Spleen (tissue), 7 donors: ENCODE measurements at regions not wholly inside any gene's neighbourhood (a gene's known extent, or its start where the extent isn't known, plus 50 kb on each side); places are given as distances from the start of the nearest gene placed in this dataset.

Source experiments
- CTCF ChIP-seq, 11 experiments: fragments of 200-600 bp in 7 of 11; fragments of 450-650 bp in 4 of 11; sonication (generic) in 4 of 11; IDR thresholded peaks in 8 of 11; conservative IDR thresholded peaks in 3 of 11; 1 replicate in 7 of 11; 2 replicates in 4 of 11; pipeline versions ENCODE4 v1.4.0 to v1.8.0; 2016 to 2021; ENCODE audit warnings: antibody characterized with exemption in 11 of 11, inconsistent platforms in 4 of 11, mild to moderate bottlenecking in 1 of 11
- POLR2A ChIP-seq, 3 donors: fragments of 450-650 bp; IDR thresholded peaks; one replicate each; pipeline ENCODE4 v1.5.1; 2017; ENCODE audit warnings: antibody characterized with exemption in 3 of 3, mild to moderate bottlenecking in 1 of 3
- donor health status: DM: no; HTN: no; CAD: no; lungs with moderate emphysema.
- donor health status: DM: no; HTN: no; CAD: no.
- donor health status: DM: no; HTN: no; CAD: no.

GRCh38 chr9:75197561-75197960 is 109.2 kb downstream of the OSTF1 start:
- no peak for TF ChIP-seq CTCF (IDR thresholded peaks at IDR 0.05 in 8 of 11, conservative IDR thresholded peaks at IDR 0.05 in 3 of 11)
- TF ChIP-seq POLR2A (IDR thresholded peaks at IDR 0.05), result no peak
